Tibial nerve (tissue), 3 donors: ENCODE measurements at regions not wholly inside any gene's neighbourhood (a gene's known extent, or its start where the extent isn't known, plus 50 kb on each side); places are given as distances from the start of the nearest gene placed in this dataset.

Source experiments
- CTCF ChIP-seq, 5 experiments: fragments of 200-600 bp in 3 of 5; fragments of 450-650 bp in 2 of 5; sonication (generic) in 3 of 5; IDR thresholded peaks; one replicate each; pipeline ENCODE4 v1.5.1; 2016 to 2019; ENCODE audit warnings: antibody characterized with exemption in 5 of 5, mild to moderate bottlenecking in 3 of 5, moderate library complexity in 2 of 5
- POLR2A ChIP-seq, 2 donors: fragments of 450-650 bp; IDR thresholded peaks; one replicate each; pipeline ENCODE4 v1.6.1; 2017; ENCODE audit warnings: antibody characterized with exemption in 2 of 2, mild to moderate bottlenecking in 2 of 2, moderate library complexity in 2 of 2

- peak; percentile 21 to 68 (median 33) for TF ChIP-seq CTCF (IDR thresholded peaks at IDR 0.05)
- no peak for TF ChIP-seq POLR2A (IDR thresholded peaks at IDR 0.05)
Measured at GRCh38 chr21:28336314-28336713, 656.4 kb downstream of the LTN1 start.
